ENCODE measurements at regions not wholly inside any gene's neighbourhood (a gene's known extent, or its start where the extent isn't known, plus 50 kb on each side); places are given as distances from the start of the nearest gene placed in this dataset.

- H3K27ac ChIP-seq: no peak overlapping the region
- no peak for TF ChIP-seq CTCF (IDR thresholded peaks at IDR 0.05)
- DNase-seq (ENCODE audit: low spot score in 2 of 2): no peak
- H3K4me1 ChIP-seq: no peaks in the 10 kb centered on the region
- H3K27me3 ChIP-seq: no peaks in the 10 kb centered on the region
- no peaks in the 10 kb centered on the region for H3K9me3 ChIP-seq
- no peaks in the 10 kb centered on the region for H3K36me3 ChIP-seq
- intact Hi-C loops (cut with DNase I): no loop called here
- no peak overlapping the region for H3K4me3 ChIP-seq
These were observed 136.2 kb downstream of the NDUFA12 start for GRCh38 chr12:94867066-94867855.

GRCh38 chr12:94864987-94865386 lies 138.5 kb downstream of the NDUFA12 start:
- H3K27me3 ChIP-seq: no peaks in the 10 kb centered on the region

GRCh38 chr12:94863321-94864035 lies 140.0 kb downstream of the NDUFA12 start:
- TF ChIP-seq CTCF (IDR thresholded peaks at IDR 0.05): no peak
- no peaks in the 10 kb centered on the region for H3K9me3 ChIP-seq
- H3K27me3 ChIP-seq: no peaks in the 10 kb centered on the region
- no peak overlapping the region for H3K27ac ChIP-seq
- no peak for DNase-seq (ENCODE audit: low spot score in 2 of 2)
- no peaks in the 10 kb centered on the region for H3K36me3 ChIP-seq
- intact Hi-C loops (cut with DNase I): no loop called here
- no peak overlapping the region for H3K4me3 ChIP-seq
- H3K4me1 ChIP-seq: no peaks in the 10 kb centered on the region

More at GRCh38 chr12:94864987-94865386, 138.5 kb downstream of the NDUFA12 start:
- Histone ChIP-seq H3K4me1 (no peaks in the 10 kb centered on the region), H3K4me3 (no peak overlapping the region), H3K9me3 (no peaks in the 10 kb centered on the region), H3K27ac (no peak overlapping the region), H3K36me3 (no peaks in the 10 kb centered on the region)
- no peak for DNase-seq (ENCODE audit: low spot score in 2 of 2)
- no peak for TF ChIP-seq CTCF (IDR thresholded peaks at IDR 0.05)
- intact Hi-C loops (cut with DNase I): no loop called here

- H3K27ac ChIP-seq: no peak overlapping the region
- no peaks in the 10 kb centered on the region for H3K4me1 ChIP-seq
- no peaks in the 10 kb centered on the region for H3K9me3 ChIP-seq
- no peak for TF ChIP-seq CTCF (IDR thresholded peaks at IDR 0.05)
- H3K27me3 ChIP-seq: no peaks in the 10 kb centered on the region
- intact Hi-C loops (cut with DNase I): no loop called here
- no peak overlapping the region for H3K4me3 ChIP-seq
- no peak for DNase-seq (ENCODE audit: low spot score in 2 of 2)
- no peaks in the 10 kb centered on the region for H3K36me3 ChIP-seq
These were observed 141.1 kb downstream of the NDUFA12 start for GRCh38 chr12:94862421-94862820.

- Histone ChIP-seq H3K36me3 (no peaks in the 10 kb centered on the region), H3K4me1 (no peaks in the 10 kb centered on the region), H3K9me3 (no peaks in the 10 kb centered on the region), H3K27me3 (no peaks in the 10 kb centered on the region), H3K4me3 (no peak overlapping the region), H3K27ac (no peak overlapping the region)
- no peak for TF ChIP-seq CTCF (IDR thresholded peaks at IDR 0.05)
- intact Hi-C loops (cut with DNase I): no loop called here
- DNase-seq (ENCODE audit: low spot score in 2 of 2): no peak
These were observed 147.2 kb downstream of the NDUFA12 start for GRCh38 chr12:94856324-94856723.

Data from ascending aorta (tissue), 2 donors.